ENCODE measurements at regions not wholly inside any gene's neighbourhood (a gene's known extent, or its start where the extent isn't known, plus 50 kb on each side); places are given as distances from the start of the nearest gene placed in this dataset.

DNA sequence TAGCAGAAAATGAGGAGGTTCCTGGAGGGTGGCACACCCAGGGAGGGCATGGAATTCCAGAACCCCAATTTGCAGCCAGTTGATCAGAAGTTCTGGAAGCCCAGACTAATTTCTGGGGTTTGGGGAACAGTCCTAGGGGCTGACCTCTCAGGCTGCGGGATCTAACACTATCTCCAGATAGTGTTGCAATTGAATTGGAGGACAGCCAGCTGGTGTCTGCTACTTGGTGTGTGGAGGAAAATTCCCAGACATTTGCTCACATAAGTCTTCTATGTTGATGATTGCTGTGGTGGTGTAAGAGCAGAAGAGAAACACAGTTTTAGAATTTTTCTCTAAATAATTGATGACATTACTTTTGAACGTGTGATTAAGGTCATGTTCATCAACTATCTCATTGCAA is 154.3 kb upstream of the RNPC3 start:
- TF ChIP-seq, protein P1, sequence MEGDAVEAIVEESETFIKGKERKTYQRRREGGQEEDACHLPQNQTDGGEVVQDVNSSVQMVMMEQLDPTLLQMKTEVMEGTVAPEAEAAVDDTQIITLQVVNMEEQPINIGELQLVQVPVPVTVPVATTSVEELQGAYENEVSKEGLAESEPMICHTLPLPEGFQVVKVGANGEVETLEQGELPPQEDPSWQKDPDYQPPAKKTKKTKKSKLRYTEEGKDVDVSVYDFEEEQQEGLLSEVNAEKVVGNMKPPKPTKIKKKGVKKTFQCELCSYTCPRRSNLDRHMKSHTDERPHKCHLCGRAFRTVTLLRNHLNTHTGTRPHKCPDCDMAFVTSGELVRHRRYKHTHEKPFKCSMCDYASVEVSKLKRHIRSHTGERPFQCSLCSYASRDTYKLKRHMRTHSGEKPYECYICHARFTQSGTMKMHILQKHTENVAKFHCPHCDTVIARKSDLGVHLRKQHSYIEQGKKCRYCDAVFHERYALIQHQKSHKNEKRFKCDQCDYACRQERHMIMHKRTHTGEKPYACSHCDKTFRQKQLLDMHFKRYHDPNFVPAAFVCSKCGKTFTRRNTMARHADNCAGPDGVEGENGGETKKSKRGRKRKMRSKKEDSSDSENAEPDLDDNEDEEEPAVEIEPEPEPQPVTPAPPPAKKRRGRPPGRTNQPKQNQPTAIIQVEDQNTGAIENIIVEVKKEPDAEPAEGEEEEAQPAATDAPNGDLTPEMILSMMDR (IDR thresholded peaks at IDR 0.05), result no peak
- TF ChIP-seq EZH2 (IDR thresholded peaks at IDR 0.05), result no peak

All from neural progenitor cell (in vitro differentiated cells).